H1 (cell line): ENCODE measurements at regions not wholly inside any gene's neighbourhood (a gene's known extent, or its start where the extent isn't known, plus 50 kb on each side); places are given as distances from the start of the nearest gene placed in this dataset.

Experiments
- CTCF ChIA-PET: fragments of 300-600 bp; sonication (Branson Sonifier 250); formaldehyde crosslinking; loops from one replicate; lab custom pipeline; 2021; ENCODE audit not compliant: partially characterized antibody; lab: Charles Lee
- POLR2A ChIA-PET: fragments of 300-600 bp; sonication (Branson Sonifier 250); formaldehyde crosslinking; loops from one replicate; lab custom pipeline; 2021; ENCODE audit warnings: inconsistent platforms; ENCODE audit not compliant: partially characterized antibody; lab: Charles Lee
- DNase-seq, 2 experiments: peaks; one replicate each; pipeline versions ENCODE4 v3.0.0 to v3.0.0-alpha.2; 2010 to 2022; ENCODE audit warnings: low spot score in 2 of 2, low read depth in 1 of 2, mixed read lengths in 1 of 2
- FAIRE-seq: peaks from 2 replicates; lab custom pipeline; 2011; peaks lifted over from hg19 to GRCh38; lab: Jason Lieb, UNC
- H2AFZ ChIP-seq: 2 replicates; pipeline ENCODE4 v1.8.1; 2012; ENCODE audit warnings: low read length, inconsistent platforms
- H2AK5ac ChIP-seq: 2 replicates; pipeline ENCODE4 v1.6.1; 2013; ENCODE audit warnings: low read depth, low read length
- H2BK120ac ChIP-seq: replicated peaks from 2 replicates; pipeline ENCODE3; 2013; ENCODE audit warnings: low read depth, low read length, inconsistent platforms
- H2BK12ac ChIP-seq: 2 replicates; pipeline ENCODE4 v1.6.1; 2013; ENCODE audit warnings: low read depth, low read length
- H2BK15ac ChIP-seq: 2 replicates; pipeline ENCODE4 v1.6.1; 2013; ENCODE audit warnings: low read length
- H2BK20ac ChIP-seq: 2 replicates; pipeline ENCODE4 v1.6.1; 2013; ENCODE audit warnings: low read length
- H2BK5ac ChIP-seq: 2 replicates; pipeline ENCODE4 v1.6.1; 2013; ENCODE audit warnings: low read depth, low read length
- H3K14ac ChIP-seq: 2 replicates; pipeline ENCODE4 v1.6.1; 2013; ENCODE audit warnings: inconsistent platforms; ENCODE audit not compliant: insufficient read length
- H3K18ac ChIP-seq: 2 replicates; pipeline ENCODE4 v1.6.1; 2013; ENCODE audit warnings: low read length; ENCODE audit errors: extremely low read depth
- H3K23ac ChIP-seq: 2 replicates; pipeline ENCODE4 v1.6.1; 2013; ENCODE audit warnings: inconsistent platforms; ENCODE audit not compliant: insufficient read length
- H3K23me2 ChIP-seq: 2 replicates; pipeline ENCODE4 v1.6.1; 2013; ENCODE audit warnings: low read depth, low read length
- H3K27ac ChIP-seq: 2 replicates; pipeline ENCODE4 v1.6.1; 2011; ENCODE audit warnings: low read depth, low read length, inconsistent platforms
- H3K27me3 ChIP-seq, 4 experiments: replicated peaks in 1 of 4; 1 replicate in 1 of 4; 2 replicates in 3 of 4; pipeline versions ENCODE4 v1.6.1 to v1.8.1; 2011 to 2013; ENCODE audit warnings: low read length in 3 of 4, mild to moderate bottlenecking in 3 of 4, inconsistent platforms in 2 of 4, mixed read lengths in 2 of 4, moderate library complexity in 1 of 4; ENCODE audit not compliant: control insufficient read depth in 3 of 4, insufficient read depth in 3 of 4; ENCODE audit errors: extremely low read depth in 1 of 4
- H3K36me3 ChIP-seq, 4 experiments: 2 replicates each; pipeline versions ENCODE4 v1.6.1 to v1.8.1; 2011 to 2013; ENCODE audit warnings: mild to moderate bottlenecking in 4 of 4, low read length in 3 of 4, moderate library complexity in 2 of 4, control low read depth in 1 of 4, inconsistent platforms in 1 of 4; ENCODE audit not compliant: insufficient read depth in 4 of 4, control insufficient read depth in 2 of 4
- H3K4ac ChIP-seq: replicated peaks from 2 replicates; pipeline ENCODE3; 2013; ENCODE audit warnings: low read length, low read depth, mixed read lengths, inconsistent platforms; ENCODE audit not compliant: insufficient read length
- H3K4me1 ChIP-seq, 4 experiments: replicated peaks in 1 of 4; 1 replicate in 1 of 4; 2 replicates in 3 of 4; pipeline versions ENCODE4 v1.6.1 to v1.8.1; 2011 to 2013; ENCODE audit warnings: low read length in 3 of 4, inconsistent platforms in 2 of 4, mixed read lengths in 1 of 4; ENCODE audit not compliant: insufficient read depth in 4 of 4, control insufficient read depth in 3 of 4
- H3K4me2 ChIP-seq, 2 experiments: 2 replicates each; pipeline versions ENCODE4 v1.6.1 to v1.8.1; 2011 to 2013; ENCODE audit warnings: low read depth in 2 of 2, low read length in 2 of 2, control low read depth in 1 of 2, inconsistent platforms in 1 of 2, mild to moderate bottlenecking in 1 of 2; ENCODE audit not compliant: insufficient read depth in 1 of 2
- H3K4me3 ChIP-seq, 4 experiments: fragments of 200-600, 300-600 bp in 1 of 4; sonication (generic), shearing (Covaris generic), sonication (Bioruptor Twin) in 1 of 4; 2 replicates each; pipeline versions ENCODE4 v1.5.1 to v1.8.1; 2011 to 2016; ENCODE audit warnings: low read length in 4 of 4, low read depth in 3 of 4, control low read depth in 2 of 4, inconsistent platforms in 2 of 4, mild to moderate bottlenecking in 2 of 4, mixed read lengths in 1 of 4, moderate library complexity in 1 of 4; ENCODE audit not compliant: insufficient read depth in 2 of 4; ENCODE audit errors: extremely low read depth in 1 of 4
- H3K56ac ChIP-seq: replicated peaks from 2 replicates; pipeline ENCODE3; 2013; ENCODE audit warnings: low read depth, mild to moderate bottlenecking, mixed read lengths, low read length, inconsistent platforms; ENCODE audit not compliant: insufficient read length
- H3K79me1 ChIP-seq: 2 replicates; pipeline ENCODE4 v1.6.1; 2013; ENCODE audit warnings: low read depth, low read length, control low read depth
- H3K79me2 ChIP-seq, 2 experiments: 2 replicates each; pipeline versions ENCODE4 v1.6.1 to v1.8.1; 2012 to 2013; ENCODE audit warnings: low read length in 2 of 2, mild to moderate bottlenecking in 2 of 2, inconsistent platforms in 1 of 2; ENCODE audit not compliant: insufficient read depth in 2 of 2, control insufficient read depth in 1 of 2
- H3K9ac ChIP-seq, 4 experiments: replicated peaks in 1 of 4; 1 replicate in 1 of 4; 2 replicates in 3 of 4; pipeline versions ENCODE4 v1.6.1 to v1.8.1; 2011 to 2013; ENCODE audit warnings: low read depth in 3 of 4, low read length in 3 of 4, control low read depth in 2 of 4, mild to moderate bottlenecking in 2 of 4, moderate library complexity in 2 of 4, inconsistent platforms in 1 of 4; ENCODE audit errors: extremely low read depth in 1 of 4
- H3K9me3 ChIP-seq, 2 experiments: 2 replicates each; pipeline versions ENCODE4 v1.6.1 to v1.8.1; 2012 to 2013; ENCODE audit warnings: mild to moderate bottlenecking in 2 of 2, moderate library complexity in 2 of 2, control low read depth in 1 of 2, inconsistent platforms in 1 of 2, low read depth in 1 of 2, low read length in 1 of 2, mixed read lengths in 1 of 2; ENCODE audit not compliant: insufficient read depth in 2 of 2
- H4K20me1 ChIP-seq, 2 experiments: replicated peaks in 1 of 2; 2 replicates each; pipeline versions ENCODE3 to v1.8.1; 2011 to 2013; ENCODE audit warnings: inconsistent platforms in 2 of 2, low read length in 2 of 2, mild to moderate bottlenecking in 1 of 2; ENCODE audit not compliant: insufficient read depth in 2 of 2, control insufficient read depth in 1 of 2
- H4K5ac ChIP-seq: 2 replicates; pipeline ENCODE4 v1.6.1; 2013; ENCODE audit warnings: low read length, low read depth, mixed read lengths, inconsistent platforms; ENCODE audit not compliant: insufficient read length
- H4K8ac ChIP-seq: 2 replicates; pipeline ENCODE4 v1.8.0; 2013; ENCODE audit warnings: mild to moderate bottlenecking, moderate library complexity, low read length, inconsistent platforms; ENCODE audit not compliant: insufficient read depth; ENCODE audit errors: extremely low read depth
- H4K91ac ChIP-seq: replicated peaks from 2 replicates; pipeline ENCODE3; 2013; ENCODE audit warnings: low read length, mixed read lengths, inconsistent platforms; ENCODE audit not compliant: insufficient read length
- MAFK ChIP-seq: IDR thresholded peaks from 2 replicates; pipeline ENCODE4 v1.6.1; 2012; ENCODE audit warnings: low read depth, mild to moderate bottlenecking, improper control_type of control experiment, low read length
- POLR2A ChIP-seq, 2 experiments: IDR thresholded peaks; 1 replicate in 1 of 2; 2 replicates in 1 of 2; pipeline ENCODE4 v1.6.1; 2011; ENCODE audit warnings: low read depth in 2 of 2, low read length in 2 of 2, mild to moderate bottlenecking in 2 of 2; ENCODE audit errors: control extremely low read depth in 1 of 2
- SIX5 ChIP-seq: IDR thresholded peaks from 2 replicates; pipeline ENCODE4 v1.6.1; 2011; ENCODE audit warnings: mild to moderate bottlenecking, low read depth, low read length
- TCF12 ChIP-seq: IDR thresholded peaks from 2 replicates; pipeline ENCODE4 v1.6.1; 2011; ENCODE audit warnings: low read depth, mild to moderate bottlenecking, low read length
- WGBS, 2 experiments: shearing (Covaris generic) in 1 of 2; methylation state at CpG; one replicate each; pipeline versions ENCODE4 v1.1.6 to v1.1.7; 2013 to 2015; ENCODE audit warnings: low lambda C conversion rate in 2 of 2, mixed read lengths in 2 of 2, inconsistent platforms in 1 of 2, low coverage in 1 of 2, missing lambda C conversion rate in 1 of 2; ENCODE audit not compliant: insufficient replicate concordance in 2 of 2, insufficient coverage in 1 of 2, insufficient read length in 1 of 2; ENCODE audit errors: extremely low coverage in 1 of 2, missing lambda C conversion rate in 1 of 2; 5-methylcytosine and 5-hydroxymethylcytosine counted together

DNA sequence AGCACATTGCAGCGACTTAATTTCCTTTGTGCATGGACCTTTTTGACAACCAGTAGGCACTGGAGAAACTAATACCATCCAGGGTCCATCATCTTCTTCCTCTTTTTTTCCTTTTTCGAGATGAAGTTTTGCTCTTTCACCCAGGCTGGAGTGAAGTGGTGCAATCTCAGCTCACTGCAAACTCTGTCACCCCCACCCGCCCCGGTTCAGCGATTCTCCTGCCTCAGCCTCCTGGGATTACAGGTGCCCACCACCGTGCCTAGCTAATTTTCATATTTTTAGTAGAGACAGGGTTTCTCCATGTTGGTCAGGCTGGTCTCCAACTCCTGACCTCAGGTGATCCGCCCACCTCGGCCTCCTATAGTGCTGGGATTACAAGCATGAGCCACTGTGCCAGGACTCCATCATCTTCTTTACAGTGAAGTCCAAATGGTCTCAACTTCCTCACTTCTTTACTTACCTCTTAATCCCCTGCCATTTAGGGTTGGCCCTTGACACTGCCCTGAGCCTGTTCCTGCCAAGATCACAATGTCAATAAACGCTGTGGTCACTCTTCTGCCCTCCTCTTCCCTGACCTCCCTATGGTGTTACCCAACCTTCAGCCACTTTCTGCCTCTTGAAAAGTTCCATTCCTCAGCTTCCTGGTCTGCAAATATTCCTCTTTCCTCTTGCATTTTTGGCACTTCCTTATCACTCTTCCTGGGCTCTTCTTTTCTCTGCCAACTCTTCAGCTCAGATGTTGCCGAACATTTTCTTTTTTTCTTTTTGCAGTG, 119.8 kb upstream of the SLC34A2 start:
- Histone ChIP-seq H3K27me3 (no peaks in the 10 kb centered on the region), H2BK20ac (0 out of 2 replicates have a peak overlapping the region, but pooled peaks have one; percentile 13), H4K91ac (no peak overlapping the region), H3K56ac (no peak overlapping the region), H3K4me1 (no peaks in the 10 kb centered on the region), H3K79me2 (no peaks in the 10 kb centered on the region), H2BK5ac (no peak overlapping the region), H3K4me2 (no peak overlapping the region), H2AFZ (0 out of 2 replicates have a peak overlapping the region, but pooled peaks have one; percentile 29), H2BK15ac (0 out of 2 replicates have a peak overlapping the region, but pooled peaks have one; percentile 29), H2BK12ac (0 out of 2 replicates have a peak overlapping the region, but pooled peaks have one; percentile 14), H3K23ac (no peak overlapping the region), H2AK5ac (no peak overlapping the region), H4K8ac (no peak overlapping the region), H3K9me3 (no peaks in the 10 kb centered on the region), H3K18ac (no peak overlapping the region), H3K79me1 (no peaks in the 10 kb centered on the region), H3K9ac (no peak overlapping the region), H3K4ac (no peak overlapping the region), H4K20me1 (no peaks in the 10 kb centered on the region), H3K27ac (no peak overlapping the region), H3K36me3 (no peaks in the 10 kb centered on the region), H3K23me2 (no peaks in the 10 kb centered on the region), H2BK120ac (no peak overlapping the region), H4K5ac (no peak overlapping the region), H3K4me3 (no peak overlapping the region), H3K14ac (no peak overlapping the region)
- FAIRE-seq, result no peak
- TF ChIP-seq SIX5, result no peak
- TF ChIP-seq TCF12, result no peak
- TF ChIP-seq MAFK, result no peak
- no peak for TF ChIP-seq POLR2A (IDR thresholded peaks at IDR 0.05; ENCODE audit: control extremely low read depth in 1 of 2, low read depth in 2 of 2, low read length in 2 of 2)
- DNase-seq, result no peak
- WGBS, 2 experiments, result 81% methylated on average over 10 of the region's 10 CpGs; no CpG with 5 or more reads in 1 of the 2 experiments
- POLR2A ChIA-PET, result interaction anchor here (0.7 kb wide), 1 partner anchor 37 kb away, joined by 4 read pairs; no protein-coding TSS in a partner anchor
- CTCF ChIA-PET, result interaction anchor here (0.6 to 2.2 kb wide), 3 partner anchors 94 to 232 kb away, joined by 3 to 7 read pairs (median 5); no protein-coding TSS in a partner anchor
